PC-3 (cell line): ENCODE measurements at regions not wholly inside any gene's neighbourhood (a gene's known extent, or its start where the extent isn't known, plus 50 kb on each side); places are given as distances from the start of the nearest gene placed in this dataset.

Experiments used
- EZH2 ChIP-seq: fragments of 300-600 bp; sonication (generic); IDR thresholded peaks from one replicate; pipeline ENCODE4 v1.6.1; 2017; ENCODE audit warnings: antibody characterized with exemption, mild to moderate bottlenecking, low read length; ENCODE audit not compliant: unreplicated experiment
- TF ChIP-seq, protein P1 (sequence below): fragments of 300-600 bp; sonication (generic); conservative IDR thresholded peaks from 2 replicates; pipeline ENCODE4 v1.5.1; 2017; ENCODE audit warnings: antibody characterized with exemption, low read depth, mild to moderate bottlenecking, low read length

- TF ChIP-seq, protein P1, sequence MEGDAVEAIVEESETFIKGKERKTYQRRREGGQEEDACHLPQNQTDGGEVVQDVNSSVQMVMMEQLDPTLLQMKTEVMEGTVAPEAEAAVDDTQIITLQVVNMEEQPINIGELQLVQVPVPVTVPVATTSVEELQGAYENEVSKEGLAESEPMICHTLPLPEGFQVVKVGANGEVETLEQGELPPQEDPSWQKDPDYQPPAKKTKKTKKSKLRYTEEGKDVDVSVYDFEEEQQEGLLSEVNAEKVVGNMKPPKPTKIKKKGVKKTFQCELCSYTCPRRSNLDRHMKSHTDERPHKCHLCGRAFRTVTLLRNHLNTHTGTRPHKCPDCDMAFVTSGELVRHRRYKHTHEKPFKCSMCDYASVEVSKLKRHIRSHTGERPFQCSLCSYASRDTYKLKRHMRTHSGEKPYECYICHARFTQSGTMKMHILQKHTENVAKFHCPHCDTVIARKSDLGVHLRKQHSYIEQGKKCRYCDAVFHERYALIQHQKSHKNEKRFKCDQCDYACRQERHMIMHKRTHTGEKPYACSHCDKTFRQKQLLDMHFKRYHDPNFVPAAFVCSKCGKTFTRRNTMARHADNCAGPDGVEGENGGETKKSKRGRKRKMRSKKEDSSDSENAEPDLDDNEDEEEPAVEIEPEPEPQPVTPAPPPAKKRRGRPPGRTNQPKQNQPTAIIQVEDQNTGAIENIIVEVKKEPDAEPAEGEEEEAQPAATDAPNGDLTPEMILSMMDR: no peak
- TF ChIP-seq EZH2: no peak
Observed at GRCh38 chr1:20411196-20411980, 74.6 kb downstream of the CAMK2N1 start.
